SKM-1 treated with dmso at 0.1 percent for 144 hours (cell line): ENCODE measurements at regions not wholly inside any gene's neighbourhood (a gene's known extent, or its start where the extent isn't known, plus 50 kb on each side); places are given as distances from the start of the nearest gene placed in this dataset.

Source experiments
- DNase-seq: peaks from one replicate; lab custom pipeline; 2025; ENCODE audit not compliant: unreplicated experiment; lab: John Stamatoyannopoulos, UW

DNA sequence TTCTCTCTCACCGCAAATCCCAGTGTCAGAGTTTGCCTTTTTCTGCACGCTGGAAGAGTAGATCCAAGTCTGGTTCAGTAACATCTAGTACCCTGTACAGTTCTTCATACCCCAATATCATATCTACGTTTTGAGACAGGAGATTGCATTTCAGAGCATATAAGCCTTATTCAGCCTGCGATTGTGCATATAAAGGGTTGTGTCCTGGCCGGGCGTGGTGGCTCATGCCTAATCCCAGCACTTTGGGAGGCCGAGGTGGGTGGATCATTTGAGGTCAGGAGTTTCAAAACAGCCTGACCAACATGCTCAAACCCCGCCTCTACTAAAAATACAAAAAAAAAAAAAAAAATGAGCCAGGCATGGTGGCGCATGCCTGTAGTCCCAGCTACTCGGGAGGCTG is 104.9 kb downstream of the MTNR1B start:
- no peak for DNase-seq

DNA sequence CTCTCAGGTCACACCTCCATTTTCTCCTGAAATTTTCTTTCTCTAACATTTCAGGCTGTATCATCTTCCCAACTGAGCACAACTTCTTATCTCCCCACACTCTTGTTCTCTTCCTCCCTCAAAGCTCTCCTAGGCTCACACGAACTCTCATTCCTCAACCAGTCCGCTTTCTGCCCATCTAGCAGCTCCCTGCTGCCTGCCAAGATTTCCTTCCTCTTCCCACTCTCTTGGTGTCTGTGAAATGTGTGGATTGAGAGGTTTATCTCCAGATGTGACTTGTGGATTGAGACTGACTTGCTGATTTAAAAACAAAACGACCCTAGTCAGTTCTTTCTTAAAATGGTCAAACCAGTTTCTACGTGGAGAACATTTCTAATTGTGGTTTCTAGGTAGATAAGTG is 106.3 kb downstream of the MTNR1B start:
- DNase-seq: no peak

- DNase-seq: no peak
Observed at GRCh38 chr11:93080146-93080759, 110.8 kb downstream of the MTNR1B start.

DNA sequence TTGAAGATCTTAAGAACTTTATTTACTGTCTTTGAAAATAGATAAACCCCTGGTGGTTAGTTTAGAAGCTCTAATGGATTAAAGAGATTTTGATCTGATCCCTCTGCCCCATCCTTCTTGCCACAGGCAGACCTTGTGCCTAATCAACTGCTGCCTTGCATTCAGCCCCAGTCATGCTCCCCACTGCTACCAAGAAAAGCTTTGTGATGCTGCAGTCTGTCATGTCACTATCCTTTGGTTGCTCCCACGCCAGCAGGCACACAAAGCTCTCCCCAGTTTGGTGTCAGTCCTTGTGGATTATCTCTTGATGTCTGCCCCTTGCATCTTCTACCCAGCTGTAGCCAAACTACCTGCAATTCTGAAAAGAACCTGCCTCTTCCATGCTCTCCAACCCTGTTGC is 112.2 kb downstream of the MTNR1B start:
- no peak for DNase-seq

- no peak for DNase-seq
Observed at GRCh38 chr11:93082900-93083299, 113.4 kb downstream of the MTNR1B start.

- no peak for DNase-seq
Observed at GRCh38 chr11:93084727-93085505, 112.9 kb downstream of the SLC36A4 start.

DNA sequence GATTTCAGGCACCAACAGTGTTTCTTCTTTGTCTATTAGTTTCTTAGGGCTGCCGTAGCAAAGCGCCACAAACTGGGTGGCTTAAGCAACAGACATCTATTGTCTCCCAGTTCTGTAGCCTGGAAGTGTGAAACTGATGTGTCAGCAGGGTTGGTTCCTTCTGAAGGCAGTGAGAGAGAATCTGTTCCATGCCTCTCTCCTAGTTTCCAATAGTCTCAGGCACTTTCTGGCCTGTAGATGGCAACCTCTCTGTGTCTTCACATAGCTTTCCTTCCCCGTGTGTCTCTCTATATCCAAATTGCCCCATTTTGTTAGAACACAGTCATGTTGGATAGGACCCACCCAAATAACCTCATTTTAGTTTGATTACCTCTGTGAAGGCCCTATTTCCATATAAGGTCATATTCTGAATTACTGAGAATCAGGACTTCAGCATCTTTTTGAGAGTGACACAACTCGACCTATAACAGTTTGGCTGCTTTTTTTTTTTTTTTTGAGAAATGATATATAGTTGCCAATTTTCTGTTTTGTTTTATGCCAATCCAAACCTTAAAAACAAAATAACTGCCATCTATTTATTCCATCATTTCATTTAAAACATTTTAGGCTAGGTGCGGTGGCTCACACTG is 108.2 kb downstream of the SLC36A4 start:
- DNase-seq: peak; percentile 23
